Suprapubic skin (tissue), 4 donors: ENCODE measurements at regions not wholly inside any gene's neighbourhood (a gene's known extent, or its start where the extent isn't known, plus 50 kb on each side); places are given as distances from the start of the nearest gene placed in this dataset.

Experiments
- EP300 ChIP-seq: sonication (generic); formaldehyde crosslinking; IDR thresholded peaks from one replicate; pipeline ENCODE4 v1.6.1; 2017; ENCODE audit warnings: antibody characterized with exemption
- POLR2A ChIP-seq, 2 donors: fragments of 450-650 bp; IDR thresholded peaks; one replicate each; pipeline ENCODE4 v1.6.1; 2017; ENCODE audit warnings: antibody characterized with exemption in 2 of 2, mild to moderate bottlenecking in 2 of 2, moderate library complexity in 2 of 2
- POLR2AphosphoS5 ChIP-seq, 3 donors: sonication (generic); formaldehyde crosslinking; IDR thresholded peaks; one replicate each; pipeline ENCODE4 v1.6.1; 2017; ENCODE audit warnings: antibody characterized with exemption in 3 of 3
- TF ChIP-seq, protein P1 (sequence below), 2 donors: fragments of 200-600 bp in 1 of 2; fragments of 450-650 bp in 1 of 2; sonication (generic) in 1 of 2; IDR thresholded peaks; one replicate each; pipeline ENCODE4 v1.5.1; 2016 to 2019; ENCODE audit warnings: antibody characterized with exemption in 2 of 2, mild to moderate bottlenecking in 1 of 2, moderate library complexity in 1 of 2

DNA sequence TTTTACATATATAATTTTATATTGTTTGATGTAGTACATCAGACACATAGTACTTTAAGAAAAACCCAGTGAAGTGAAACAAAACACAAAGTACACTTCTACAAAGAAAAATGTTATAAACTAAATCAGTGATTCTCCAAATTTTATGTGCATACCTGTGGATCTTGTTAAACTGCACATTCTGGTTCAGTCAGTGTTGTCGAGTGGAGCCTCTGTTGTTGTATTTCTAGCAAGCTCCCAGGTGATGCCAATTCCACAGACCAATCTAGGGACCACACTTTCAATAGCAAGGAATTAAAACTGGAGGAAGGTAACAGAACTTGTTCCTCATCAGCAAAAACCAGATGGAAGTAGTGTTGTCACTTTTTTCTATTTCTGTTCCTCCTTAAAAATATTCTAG lies 183.8 kb upstream of the CD180 start:
- TF ChIP-seq, protein P1, sequence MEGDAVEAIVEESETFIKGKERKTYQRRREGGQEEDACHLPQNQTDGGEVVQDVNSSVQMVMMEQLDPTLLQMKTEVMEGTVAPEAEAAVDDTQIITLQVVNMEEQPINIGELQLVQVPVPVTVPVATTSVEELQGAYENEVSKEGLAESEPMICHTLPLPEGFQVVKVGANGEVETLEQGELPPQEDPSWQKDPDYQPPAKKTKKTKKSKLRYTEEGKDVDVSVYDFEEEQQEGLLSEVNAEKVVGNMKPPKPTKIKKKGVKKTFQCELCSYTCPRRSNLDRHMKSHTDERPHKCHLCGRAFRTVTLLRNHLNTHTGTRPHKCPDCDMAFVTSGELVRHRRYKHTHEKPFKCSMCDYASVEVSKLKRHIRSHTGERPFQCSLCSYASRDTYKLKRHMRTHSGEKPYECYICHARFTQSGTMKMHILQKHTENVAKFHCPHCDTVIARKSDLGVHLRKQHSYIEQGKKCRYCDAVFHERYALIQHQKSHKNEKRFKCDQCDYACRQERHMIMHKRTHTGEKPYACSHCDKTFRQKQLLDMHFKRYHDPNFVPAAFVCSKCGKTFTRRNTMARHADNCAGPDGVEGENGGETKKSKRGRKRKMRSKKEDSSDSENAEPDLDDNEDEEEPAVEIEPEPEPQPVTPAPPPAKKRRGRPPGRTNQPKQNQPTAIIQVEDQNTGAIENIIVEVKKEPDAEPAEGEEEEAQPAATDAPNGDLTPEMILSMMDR (IDR thresholded peaks at IDR 0.05), result no peak
- TF ChIP-seq POLR2A (IDR thresholded peaks at IDR 0.05) (no peak), POLR2AphosphoS5 (IDR thresholded peaks at IDR 0.05) (no peak), EP300 (no peak)
